ENCODE measurements at regions not wholly inside any gene's neighbourhood (a gene's known extent, or its start where the extent isn't known, plus 50 kb on each side); places are given as distances from the start of the nearest gene placed in this dataset.

DNA sequence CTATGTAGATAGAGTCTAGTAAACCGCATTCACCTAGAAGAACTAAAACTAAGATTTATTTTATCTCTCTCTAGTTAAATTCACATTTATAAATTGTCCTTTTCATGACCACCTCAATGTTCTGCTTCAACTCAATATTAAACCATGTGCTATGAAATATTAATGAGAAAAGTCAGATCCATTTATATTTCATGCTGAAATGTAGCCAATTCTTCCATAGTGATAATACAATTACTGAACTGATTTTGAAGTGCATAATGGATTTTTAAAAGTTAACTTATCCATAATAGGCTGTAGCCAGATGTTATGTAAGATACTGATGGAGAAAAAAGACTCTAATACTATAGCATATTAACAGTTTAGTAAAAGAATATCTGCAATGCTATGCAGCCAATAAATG is 479.7 kb upstream of the PCDH15 start:
- no peaks in the 10 kb centered on the region for H3K23me2 ChIP-seq (ENCODE audit: low read depth, low read length)
- WGBS, 2 experiments (ENCODE audit: extremely low coverage in 1 of 2, insufficient coverage in 1 of 2, insufficient read length in 1 of 2, insufficient replicate concordance in 2 of 2, low coverage in 1 of 2, low lambda C conversion rate in 2 of 2, missing lambda C conversion rate in 1 of 2), result 91% methylated on average over 1 of the region's 1 CpG; no CpG with 5 or more reads in 1 of the 2 experiments
- no peak overlapping the region for H2BK12ac ChIP-seq (ENCODE audit: low read depth, low read length)
- no peak overlapping the region for H2BK20ac ChIP-seq (ENCODE audit: low read length)
- H3K56ac ChIP-seq (replicated peaks; ENCODE audit: insufficient read length, low read depth, low read length), result no peak overlapping the region
- H3K27ac ChIP-seq (ENCODE audit: low read depth, low read length), result no peak overlapping the region
- H2AK5ac ChIP-seq (ENCODE audit: low read depth, low read length), result no peak overlapping the region
- ChIA-PET CTCF (ENCODE audit: partially characterized antibody) (interaction anchor here (0.5 kb wide), 1 partner anchor 34 kb away, joined by 6 read pairs; no protein-coding TSS in a partner anchor), POLR2A (ENCODE audit: partially characterized antibody) (no interaction called here)
- H2BK120ac ChIP-seq (replicated peaks; ENCODE audit: low read depth, low read length), result no peak overlapping the region
- H3K9ac ChIP-seq (replicated peaks in 1 of 4; ENCODE audit: extremely low read depth in 1 of 4, low read depth in 3 of 4, low read length in 3 of 4), result no peak overlapping the region
- H3K4me1 ChIP-seq (replicated peaks in 1 of 4; ENCODE audit: control insufficient read depth in 3 of 4, insufficient read depth in 4 of 4, low read length in 3 of 4), result no peaks in the 10 kb centered on the region
- no peak overlapping the region for H4K8ac ChIP-seq (ENCODE audit: extremely low read depth, insufficient read depth, low read length)
- no peak overlapping the region for H2BK5ac ChIP-seq (ENCODE audit: low read depth, low read length)
- no peaks in the 10 kb centered on the region for H3K27me3 ChIP-seq (replicated peaks in 1 of 4; ENCODE audit: control insufficient read depth in 3 of 4, extremely low read depth in 1 of 4, insufficient read depth in 3 of 4, low read length in 3 of 4)
- H3K14ac ChIP-seq (ENCODE audit: insufficient read length), result no peak overlapping the region
- DNase-seq (ENCODE audit: low read depth in 1 of 2, low spot score in 2 of 2) (no peak), FAIRE-seq (no peak)
- no peaks in the 10 kb centered on the region for H4K20me1 ChIP-seq (replicated peaks in 1 of 2; ENCODE audit: control insufficient read depth in 1 of 2, insufficient read depth in 2 of 2, low read length in 2 of 2)
- no peaks in the 10 kb centered on the region for H3K36me3 ChIP-seq (ENCODE audit: control insufficient read depth in 2 of 4, insufficient read depth in 4 of 4, low read length in 3 of 4)
- no peaks in the 10 kb centered on the region for H3K79me2 ChIP-seq (ENCODE audit: control insufficient read depth in 1 of 2, insufficient read depth in 2 of 2, low read length in 2 of 2)
- H3K23ac ChIP-seq (ENCODE audit: insufficient read length), result no peak overlapping the region
- H2BK15ac ChIP-seq (ENCODE audit: low read length), result no peak overlapping the region
- H3K4ac ChIP-seq (replicated peaks; ENCODE audit: insufficient read length, low read depth, low read length), result no peak overlapping the region
- H3K9me3 ChIP-seq (ENCODE audit: insufficient read depth in 2 of 2, low read depth in 1 of 2, low read length in 1 of 2), result no peaks in the 10 kb centered on the region
- no peaks in the 10 kb centered on the region for H3K79me1 ChIP-seq (ENCODE audit: low read depth, low read length)
- H3K18ac ChIP-seq (ENCODE audit: extremely low read depth, low read length), result no peak overlapping the region
- no peak overlapping the region for H4K91ac ChIP-seq (replicated peaks; ENCODE audit: insufficient read length, low read length)
- H4K5ac ChIP-seq (ENCODE audit: insufficient read length, low read depth, low read length), result no peak overlapping the region
- no peak overlapping the region for H3K4me3 ChIP-seq (ENCODE audit: extremely low read depth in 1 of 4, insufficient read depth in 2 of 4, low read depth in 3 of 4, low read length in 4 of 4)
- no peak overlapping the region for H3K4me2 ChIP-seq (ENCODE audit: insufficient read depth in 1 of 2, low read depth in 2 of 2, low read length in 2 of 2)
- TF ChIP-seq TEAD4 (IDR thresholded peaks at IDR 0.05; ENCODE audit: low read depth, low read length), result no peak
- TF ChIP-seq SIRT6 (IDR thresholded peaks at IDR 0.05; ENCODE audit: low read length), result no peak
- no peak overlapping the region for H2AFZ ChIP-seq (ENCODE audit: low read length)

Measured in H1 (cell line).